Testis (tissue), 2 donors: ENCODE measurements at regions not wholly inside any gene's neighbourhood (a gene's known extent, or its start where the extent isn't known, plus 50 kb on each side); places are given as distances from the start of the nearest gene placed in this dataset.

Source experiments
- DNase-seq: peaks from one replicate; pipeline ENCODE4 v3.0.0-alpha.2; 2019
- H3K27ac ChIP-seq, 2 donors: fragments of 200-600 bp; sonication (generic); one replicate each; pipeline ENCODE4 v1.5.1; 2019
- H3K27me3 ChIP-seq: fragments of 200-600 bp; sonication (generic); one replicate; pipeline ENCODE4 v1.5.1; 2019
- H3K36me3 ChIP-seq: fragments of 200-600 bp; sonication (generic); one replicate; pipeline ENCODE4 v1.5.1; 2017; ENCODE audit warnings: low read depth; ENCODE audit errors: missing control alignments
- H3K4me1 ChIP-seq: fragments of 200-600 bp; sonication (generic); one replicate; pipeline ENCODE4 v1.5.1; 2019
- H3K4me3 ChIP-seq, 2 donors: fragments of 200-600 bp; sonication (generic); one replicate each; pipeline ENCODE4 v1.5.1; 2017 to 2019
- H3K9me3 ChIP-seq: fragments of 200-600 bp; sonication (generic); one replicate; pipeline ENCODE4 v1.5.1; 2017
- CTCF ChIP-seq, 3 experiments: fragments of 450-650 bp in 2 of 3; fragments of 200-600 bp in 1 of 3; sonication (generic) in 1 of 3; IDR thresholded peaks; one replicate each; pipeline ENCODE4 v1.5.1; 2016 to 2019; ENCODE audit warnings: antibody characterized with exemption in 3 of 3, mild to moderate bottlenecking in 2 of 3, moderate library complexity in 1 of 3
- POLR2A ChIP-seq: fragments of 450-650 bp; IDR thresholded peaks from one replicate; pipeline ENCODE4 v1.6.1; 2017; ENCODE audit warnings: antibody characterized with exemption, mild to moderate bottlenecking, moderate library complexity
- WGBS, 2 donors: methylation state at CpG; one replicate each; pipeline ENCODE4 v1.1.5; 2018; 5-methylcytosine and 5-hydroxymethylcytosine counted together
- intact Hi-C: fragments of 100-400 bp; cut with DNase I; formaldehyde crosslinking; loops from one replicate; pipeline ENCODE4 v1.15.1; 2023; ENCODE audit warnings: low total_unique reads

- intact Hi-C loops = no loop called here
- no peak for DNase-seq
- H3K27ac ChIP-seq = no peak overlapping the region
- no peaks in the 10 kb centered on the region for H3K36me3 ChIP-seq
- no peaks in the 10 kb centered on the region for H3K9me3 ChIP-seq
- 39 to 44% methylated on average over 4 of the region's 4 CpGs for WGBS, 2 donors
- H3K4me3 ChIP-seq = no peak overlapping the region
- no peaks in the 10 kb centered on the region for H3K27me3 ChIP-seq
- H3K4me1 ChIP-seq = no peaks in the 10 kb centered on the region
- TF ChIP-seq POLR2A = no peak
- TF ChIP-seq CTCF (IDR thresholded peaks at IDR 0.05) = no peak
Observed at GRCh38 chr2:6482256-6482655, 383.5 kb downstream of the CMPK2 start.

GRCh38 chr2:6487765-6488164, 377.9 kb downstream of the CMPK2 start:
- no peaks in the 10 kb centered on the region for H3K9me3 ChIP-seq
- 67 to 72% methylated on average over 4 of the region's 4 CpGs for WGBS, 2 donors
- TF ChIP-seq CTCF (IDR thresholded peaks at IDR 0.05) (no peak), POLR2A (no peak)
- no peaks in the 10 kb centered on the region for H3K27me3 ChIP-seq
- H3K27ac ChIP-seq = no peak overlapping the region
- DNase-seq = no peak
- intact Hi-C loops = no loop called here
- H3K36me3 ChIP-seq = no peaks in the 10 kb centered on the region
- H3K4me3 ChIP-seq = no peak overlapping the region
- no peaks in the 10 kb centered on the region for H3K4me1 ChIP-seq

- no peaks in the 10 kb centered on the region for H3K27me3 ChIP-seq
- TF ChIP-seq POLR2A (no peak), CTCF (IDR thresholded peaks at IDR 0.05) (no peak)
- no peaks in the 10 kb centered on the region for H3K9me3 ChIP-seq
- intact Hi-C loops = no loop called here
- no peak for DNase-seq
- H3K4me1 ChIP-seq = no peaks in the 10 kb centered on the region
- 75 to 100% methylated on average over 1 of the region's 1 CpG for WGBS, 2 donors
- no peak overlapping the region for H3K27ac ChIP-seq
- H3K4me3 ChIP-seq = no peak overlapping the region
- H3K36me3 ChIP-seq = no peaks in the 10 kb centered on the region
Observed at GRCh38 chr2:6492573-6492972, 373.1 kb downstream of the CMPK2 start.

GRCh38 chr2:6493266-6493665, 372.4 kb downstream of the CMPK2 start:
- DNase-seq = no peak
- Histone ChIP-seq H3K36me3 (no peaks in the 10 kb centered on the region), H3K9me3 (no peaks in the 10 kb centered on the region), H3K27me3 (no peaks in the 10 kb centered on the region), H3K27ac (no peak overlapping the region), H3K4me3 (no peak overlapping the region), H3K4me1 (no peaks in the 10 kb centered on the region)
- WGBS, 2 donors = 77 to 90% methylated on average over 2 to 4 of the region's 4 CpGs
- intact Hi-C loops = no loop called here
- TF ChIP-seq CTCF (IDR thresholded peaks at IDR 0.05) = no peak
- no peak for TF ChIP-seq POLR2A

- Histone ChIP-seq H3K27ac (no peak overlapping the region), H3K4me3 (no peak overlapping the region), H3K27me3 (no peaks in the 10 kb centered on the region), H3K9me3 (no peaks in the 10 kb centered on the region), H3K36me3 (no peaks in the 10 kb centered on the region), H3K4me1 (no peaks in the 10 kb centered on the region)
- no peak for TF ChIP-seq POLR2A
- no peak for DNase-seq
- intact Hi-C loops = no loop called here
- WGBS, 2 donors = 86 to 88% methylated on average over 1 of the region's 1 CpG
Observed at GRCh38 chr2:6493669-6494068, 372.0 kb downstream of the CMPK2 start.
